HG02610 (cell line): ENCODE measurements at regions not wholly inside any gene's neighbourhood (a gene's known extent, or its start where the extent isn't known, plus 50 kb on each side); places are given as distances from the start of the nearest gene placed in this dataset.

ENCODE experiments used
- ATAC-seq: cut with Tn5 transposase; IDR thresholded peaks from one replicate; pipeline ENCODE4 v1.9.1; 2021; ENCODE audit warnings: mild to moderate bottlenecking, moderate library complexity; ENCODE audit not compliant: unreplicated experiment

DNA sequence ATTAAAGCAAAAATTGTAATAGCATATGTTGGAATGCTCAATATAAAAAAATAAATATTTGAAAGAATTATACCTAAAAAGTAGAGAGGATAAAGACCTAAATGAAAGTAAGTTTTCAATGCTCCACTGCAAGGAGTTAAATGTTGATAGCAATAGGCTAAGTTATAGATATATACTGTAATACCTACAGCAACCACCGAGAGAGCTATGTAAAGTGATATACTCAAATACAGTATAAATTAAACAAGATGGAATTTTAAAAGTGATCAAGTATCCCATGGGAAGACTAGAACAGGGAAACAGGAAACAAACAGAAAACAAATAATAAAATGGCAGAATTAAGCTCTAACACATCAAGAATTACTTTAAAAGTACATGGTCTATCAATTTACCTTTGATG is 73.9 kb downstream of the CASP3 start:
- ATAC-seq, result no peak

DNA sequence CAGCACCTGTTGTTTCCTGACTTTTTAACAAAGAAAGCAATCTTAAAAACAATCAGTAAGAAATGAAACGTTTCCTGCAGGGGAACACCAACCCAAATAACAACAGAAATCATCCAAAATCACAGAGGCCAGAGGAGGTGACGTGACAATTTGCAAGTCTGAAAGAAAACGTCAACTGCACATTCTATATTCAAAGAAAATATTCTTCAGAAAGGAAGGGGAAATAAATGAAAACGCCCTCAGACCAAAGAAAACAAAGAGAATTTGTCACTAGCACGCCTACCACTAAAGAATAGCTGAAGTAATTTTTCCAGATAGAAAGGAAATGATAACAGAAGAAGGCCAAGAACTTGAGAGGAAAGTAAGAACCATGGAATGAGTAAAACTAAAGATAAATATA is 74.4 kb downstream of the CASP3 start:
- no peak for ATAC-seq

DNA sequence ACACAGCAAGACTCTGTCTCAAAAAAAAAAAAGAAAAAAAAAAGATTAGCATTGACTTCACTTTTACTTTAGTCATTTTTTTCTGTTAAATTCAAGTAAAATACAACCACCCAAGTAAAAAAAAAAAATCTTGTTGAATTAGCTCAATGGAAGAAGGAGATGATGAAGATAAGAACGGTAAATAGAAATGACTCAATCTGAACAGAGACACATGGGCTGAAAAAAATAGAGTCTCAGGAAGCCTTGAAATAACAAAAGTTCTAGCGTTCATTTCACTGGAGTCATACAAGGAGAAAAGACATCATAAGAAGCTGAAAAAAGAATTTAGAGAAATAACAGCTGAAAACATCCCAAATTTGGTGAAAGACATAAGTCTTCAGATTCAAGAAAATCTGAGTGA is 75.5 kb downstream of the CASP3 start:
- no peak for ATAC-seq

- ATAC-seq, result no peak
Observed at GRCh38 chr4:184568770-184569169, 80.5 kb downstream of the CASP3 start.

GRCh38 chr4:184563621-184564020 is 85.6 kb downstream of the CASP3 start:
- ATAC-seq, result no peak

DNA sequence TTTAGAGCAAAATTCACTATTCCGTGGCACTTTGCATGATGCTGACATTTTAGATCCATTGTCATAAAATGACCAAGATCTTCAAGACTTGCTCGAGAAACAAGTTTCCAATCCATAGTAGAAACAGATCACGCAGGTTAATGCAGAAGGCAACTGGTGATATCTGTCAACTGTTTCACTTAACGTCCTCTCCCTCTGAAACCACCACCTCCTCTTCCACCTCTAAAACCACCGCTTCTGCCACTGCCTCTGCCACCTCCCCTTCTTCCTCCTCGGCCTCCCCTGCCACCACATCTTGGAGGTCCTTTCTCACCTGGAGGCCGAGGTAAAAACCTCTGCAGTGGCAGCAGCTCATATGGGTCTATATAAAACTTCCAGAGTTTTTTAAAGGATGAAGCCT is 84.6 kb upstream of the IRF2 start:
- no peak for ATAC-seq

GRCh38 chr4:184553891-184554290 is 79.5 kb upstream of the IRF2 start:
- ATAC-seq, result no peak

DNA sequence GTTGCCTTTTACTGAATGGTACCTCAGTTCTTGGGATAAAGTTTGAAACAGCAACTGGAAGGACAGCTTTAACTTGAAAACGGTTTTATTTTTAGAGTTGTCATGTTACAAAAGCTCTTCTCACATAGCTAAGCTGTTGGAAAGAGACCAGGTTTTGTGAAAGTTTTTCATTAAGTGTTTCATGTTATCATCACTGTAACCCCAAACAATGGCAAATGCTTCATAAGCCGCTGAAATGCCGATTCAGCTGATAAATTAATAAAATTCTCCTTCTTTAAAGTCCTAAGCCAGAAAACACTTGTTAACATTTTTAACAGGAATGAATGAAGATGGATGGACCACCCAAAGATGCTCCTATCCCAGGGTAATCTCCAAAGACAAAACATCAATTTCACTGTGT is 76.1 kb upstream of the IRF2 start:
- no peak for ATAC-seq

DNA sequence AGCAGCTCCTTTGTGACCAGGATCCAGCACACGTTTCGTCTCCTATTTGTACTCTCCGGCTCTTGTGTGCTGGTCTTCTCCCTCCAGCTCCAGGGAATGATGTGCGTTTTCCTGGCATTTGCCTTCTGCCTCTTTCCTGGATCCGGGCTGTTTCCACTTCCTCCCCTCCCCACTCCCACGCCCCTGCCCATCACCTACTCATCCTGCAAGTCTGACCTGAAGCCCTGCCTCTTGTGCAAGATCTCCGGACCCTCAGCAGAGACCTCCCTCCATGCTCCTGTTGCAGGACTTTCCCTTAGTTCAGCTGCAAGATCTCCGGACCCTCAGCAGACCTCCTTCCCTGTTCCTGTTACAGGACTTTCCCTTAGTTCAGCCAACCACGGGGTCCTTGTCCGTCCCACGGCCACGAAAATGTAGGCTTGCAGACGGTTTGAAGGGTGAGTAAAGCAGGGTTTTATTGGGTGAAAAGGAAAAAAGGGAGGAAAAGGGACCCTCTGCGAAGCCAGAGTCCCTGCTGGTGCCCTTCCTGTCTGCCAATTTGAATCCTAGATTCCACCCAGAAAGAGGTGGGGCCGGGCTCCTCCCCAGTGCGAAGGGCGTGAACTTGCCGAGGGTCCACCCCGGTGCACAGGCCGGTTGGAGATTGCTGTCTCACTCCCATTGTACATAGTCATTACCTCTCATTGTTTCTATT is 74.4 kb upstream of the IRF2 start:
- no peak for ATAC-seq

- ATAC-seq, result no peak
Observed at GRCh38 chr4:184548316-184548647, 73.9 kb upstream of the IRF2 start.

- no peak for ATAC-seq
Observed at GRCh38 chr4:184544788-184545409, 70.5 kb upstream of the IRF2 start.

GRCh38 chr4:184541907-184542306 is 67.6 kb upstream of the IRF2 start:
- ATAC-seq, result no peak

- no peak for ATAC-seq
Observed at GRCh38 chr4:184540307-184540706, 66.0 kb upstream of the IRF2 start.

GRCh38 chr4:184538023-184538599 is 63.8 kb upstream of the IRF2 start:
- ATAC-seq, result peak; percentile 48

DNA sequence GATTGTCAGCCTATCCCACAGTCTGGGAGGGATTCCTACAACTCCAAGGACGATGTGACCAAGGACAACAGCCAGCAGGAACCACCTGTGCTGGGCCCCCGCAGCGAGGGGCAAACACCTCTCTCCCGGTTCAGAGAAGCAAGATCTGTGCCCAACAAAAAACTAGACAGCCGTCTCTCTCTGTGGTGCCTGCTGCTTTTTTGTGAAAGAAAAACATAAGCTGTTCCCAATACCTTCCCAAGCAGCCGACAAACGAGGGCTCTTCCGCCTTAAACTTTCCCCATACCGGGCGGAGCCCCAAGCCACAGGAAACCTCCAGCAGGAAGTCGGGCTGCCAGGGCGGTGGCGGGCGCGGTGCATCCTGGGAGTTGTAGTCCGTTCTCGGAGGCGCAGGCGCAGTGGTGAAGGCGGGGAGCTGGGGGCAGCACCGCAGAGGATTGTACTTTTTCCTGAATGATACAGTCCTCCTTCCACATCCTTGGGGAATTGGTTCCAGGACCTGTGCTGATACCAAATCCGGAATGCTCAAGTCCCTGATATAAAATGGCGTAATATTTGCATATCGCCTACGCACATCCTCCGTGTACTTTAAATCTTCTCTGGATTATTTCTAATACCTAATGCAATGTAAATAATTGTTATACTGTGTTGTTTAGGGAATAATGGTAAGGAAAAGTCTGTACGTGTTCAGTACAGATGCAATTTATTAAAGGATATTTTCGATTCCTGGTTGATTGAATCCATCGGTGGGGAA is 63.1 kb upstream of the IRF2 start:
- peak; percentile 66 for ATAC-seq

GRCh38 chr4:184536881-184537248 is 62.5 kb upstream of the IRF2 start:
- ATAC-seq, result no peak

GRCh38 chr4:184536065-184536880 is 61.9 kb upstream of the IRF2 start:
- ATAC-seq, result no peak

DNA sequence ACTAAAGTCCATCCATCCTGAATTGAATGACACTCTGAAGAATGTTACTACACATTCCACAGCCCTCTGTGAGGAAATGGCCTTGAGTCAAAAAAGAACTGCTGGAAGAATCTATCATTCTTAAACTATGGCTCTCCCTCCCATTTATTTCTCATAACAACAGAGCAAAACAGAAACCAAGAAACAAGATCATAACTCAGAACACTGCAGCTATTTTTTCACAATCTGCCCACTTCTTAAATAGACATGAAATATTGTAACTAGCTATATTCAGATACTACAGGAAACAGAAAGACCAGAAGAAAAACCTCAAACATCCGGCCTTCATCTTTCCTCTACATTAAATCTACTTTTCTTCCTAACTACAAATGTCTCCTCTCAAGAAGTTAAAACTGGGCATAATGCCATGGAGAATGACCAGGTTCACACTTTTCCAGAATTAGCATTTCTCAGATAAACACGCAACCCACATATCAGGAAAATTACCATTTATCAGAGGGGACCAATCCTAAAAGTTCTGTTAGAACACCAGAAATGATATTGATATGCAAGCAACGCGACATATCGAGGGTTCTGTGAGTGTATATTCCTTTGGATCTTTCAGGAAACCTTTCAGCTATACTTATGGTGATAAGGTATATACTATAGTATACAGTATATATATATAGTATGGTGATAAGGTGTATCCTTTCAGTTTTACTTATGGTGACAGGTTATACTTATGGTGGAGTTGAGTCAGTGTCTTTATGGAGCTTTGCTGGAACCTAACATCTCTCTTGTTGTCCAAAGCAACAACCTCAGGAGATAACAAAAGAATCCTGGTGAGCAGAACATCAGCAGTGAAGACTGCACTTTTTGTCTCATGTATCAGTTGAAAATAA is 60.4 kb upstream of the IRF2 start:
- ATAC-seq, result peak; percentile 57

DNA sequence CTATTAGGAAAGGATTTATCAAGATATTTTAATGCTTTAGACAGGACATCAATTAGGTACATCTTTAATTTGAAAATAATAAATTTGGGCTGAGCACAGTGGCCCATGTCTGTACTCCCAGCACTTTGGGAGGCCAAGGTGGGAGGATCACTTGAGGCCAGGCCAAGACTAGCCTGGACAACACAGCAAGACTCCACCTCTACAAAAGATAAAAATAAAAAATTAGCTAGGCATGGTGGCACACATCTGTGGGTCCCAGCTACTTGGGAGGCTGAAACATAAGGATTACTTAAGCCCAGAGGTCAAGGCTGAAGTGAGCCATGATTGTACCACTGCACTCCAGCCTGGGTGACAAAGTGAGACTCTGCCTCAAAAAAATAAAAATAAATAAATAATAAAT is 59.6 kb upstream of the IRF2 start:
- ATAC-seq, result no peak

DNA sequence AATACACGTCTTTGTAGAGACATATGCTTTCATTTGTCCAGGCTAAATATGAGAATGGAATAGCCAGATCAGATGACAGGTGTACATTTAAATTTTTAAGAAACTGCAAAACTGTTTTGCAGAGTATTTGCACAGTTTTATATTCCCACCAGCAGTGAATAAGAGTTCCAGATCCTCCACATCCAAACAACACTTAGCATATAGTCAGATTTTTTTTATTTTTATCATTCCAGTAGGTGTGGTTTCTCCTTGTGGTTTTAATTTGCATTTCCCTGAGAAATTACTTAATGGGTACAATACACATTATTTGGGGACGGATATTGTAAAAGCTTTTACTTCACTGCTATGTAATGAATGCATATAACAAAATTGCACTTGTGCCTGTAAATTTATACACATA is 56.7 kb upstream of the IRF2 start:
- no peak for ATAC-seq
